PFSK-1 (cell line): ENCODE measurements at regions not wholly inside any gene's neighbourhood (a gene's known extent, or its start where the extent isn't known, plus 50 kb on each side); places are given as distances from the start of the nearest gene placed in this dataset.

ENCODE experiments used
- FOXP2 ChIP-seq: optimal IDR thresholded peaks from 2 replicates; pipeline ENCODE3; 2011; ENCODE audit warnings: borderline replicate concordance, control low read depth, inconsistent platforms; ENCODE audit not compliant: insufficient read depth; ENCODE audit errors: extremely low read length, extremely low read depth
- POLR2AphosphoS5 ChIP-seq: IDR thresholded peaks from 2 replicates; pipeline ENCODE4 v1.6.1; 2012; ENCODE audit warnings: low read depth, mild to moderate bottlenecking, control low read depth, low read length, moderate library complexity
- SIN3A ChIP-seq: IDR thresholded peaks from 2 replicates; pipeline ENCODE4 v1.6.1; 2012; ENCODE audit warnings: mild to moderate bottlenecking, low read length, moderate library complexity, borderline replicate concordance; ENCODE audit not compliant: insufficient read depth
- TF ChIP-seq, protein P1 (sequence below), 2 experiments: IDR thresholded peaks; 2 replicates each; pipeline versions ENCODE4 v1.6.1 to v1.8.0; 2011 to 2012; ENCODE audit warnings: low read depth in 2 of 2, low read length in 2 of 2, control low read depth in 1 of 2, inconsistent platforms in 1 of 2, mild to moderate bottlenecking in 1 of 2, moderate library complexity in 1 of 2; ENCODE audit not compliant: insufficient read depth in 1 of 2

DNA sequence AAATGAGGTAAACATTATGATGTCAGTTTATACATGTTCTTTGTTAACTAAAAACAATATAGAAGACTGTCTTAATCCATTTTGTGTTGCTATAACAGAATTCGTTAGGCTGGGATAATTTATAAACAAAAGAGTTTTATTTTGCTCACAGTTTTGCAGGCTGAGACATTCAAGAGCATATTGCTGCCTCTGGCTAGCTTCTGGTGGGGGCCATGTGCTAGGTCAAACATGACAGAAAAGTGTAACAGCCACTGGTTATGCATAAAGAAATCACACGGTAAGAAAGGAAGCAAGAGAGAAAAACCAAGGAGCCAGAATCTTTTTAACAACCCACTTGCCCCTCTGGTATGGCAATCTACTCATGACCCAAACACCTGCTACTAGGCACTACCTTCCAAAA is 776.7 kb downstream of the PLOD2 start:
- TF ChIP-seq POLR2AphosphoS5 (no peak), FOXP2 (no peak), SIN3A (no peak)
- TF ChIP-seq, protein P1, sequence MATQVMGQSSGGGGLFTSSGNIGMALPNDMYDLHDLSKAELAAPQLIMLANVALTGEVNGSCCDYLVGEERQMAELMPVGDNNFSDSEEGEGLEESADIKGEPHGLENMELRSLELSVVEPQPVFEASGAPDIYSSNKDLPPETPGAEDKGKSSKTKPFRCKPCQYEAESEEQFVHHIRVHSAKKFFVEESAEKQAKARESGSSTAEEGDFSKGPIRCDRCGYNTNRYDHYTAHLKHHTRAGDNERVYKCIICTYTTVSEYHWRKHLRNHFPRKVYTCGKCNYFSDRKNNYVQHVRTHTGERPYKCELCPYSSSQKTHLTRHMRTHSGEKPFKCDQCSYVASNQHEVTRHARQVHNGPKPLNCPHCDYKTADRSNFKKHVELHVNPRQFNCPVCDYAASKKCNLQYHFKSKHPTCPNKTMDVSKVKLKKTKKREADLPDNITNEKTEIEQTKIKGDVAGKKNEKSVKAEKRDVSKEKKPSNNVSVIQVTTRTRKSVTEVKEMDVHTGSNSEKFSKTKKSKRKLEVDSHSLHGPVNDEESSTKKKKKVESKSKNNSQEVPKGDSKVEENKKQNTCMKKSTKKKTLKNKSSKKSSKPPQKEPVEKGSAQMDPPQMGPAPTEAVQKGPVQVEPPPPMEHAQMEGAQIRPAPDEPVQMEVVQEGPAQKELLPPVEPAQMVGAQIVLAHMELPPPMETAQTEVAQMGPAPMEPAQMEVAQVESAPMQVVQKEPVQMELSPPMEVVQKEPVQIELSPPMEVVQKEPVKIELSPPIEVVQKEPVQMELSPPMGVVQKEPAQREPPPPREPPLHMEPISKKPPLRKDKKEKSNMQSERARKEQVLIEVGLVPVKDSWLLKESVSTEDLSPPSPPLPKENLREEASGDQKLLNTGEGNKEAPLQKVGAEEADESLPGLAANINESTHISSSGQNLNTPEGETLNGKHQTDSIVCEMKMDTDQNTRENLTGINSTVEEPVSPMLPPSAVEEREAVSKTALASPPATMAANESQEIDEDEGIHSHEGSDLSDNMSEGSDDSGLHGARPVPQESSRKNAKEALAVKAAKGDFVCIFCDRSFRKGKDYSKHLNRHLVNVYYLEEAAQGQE (IDR thresholded peaks at IDR 0.05; ENCODE audit: insufficient read depth in 1 of 2, low read depth in 2 of 2, low read length in 2 of 2), result no peak
